CD4-positive, alpha-beta T cell treated with Interleukin-6 at 100 ng/mL for 8 hours (primary cell): ENCODE measurements at regions not wholly inside any gene's neighbourhood (a gene's known extent, or its start where the extent isn't known, plus 50 kb on each side); places are given as distances from the start of the nearest gene placed in this dataset.
"Not testable (repeated sequence)": the region's sequence is repeated elsewhere in the genome, so short reads cannot be mapped to it uniquely, and the experiment has no call there.

Experiments used
- DNase-seq: peaks from one replicate; pipeline ENCODE4 v3.0.0-alpha.2; 2020; ENCODE audit warnings: mixed read lengths, low spot score

DNA sequence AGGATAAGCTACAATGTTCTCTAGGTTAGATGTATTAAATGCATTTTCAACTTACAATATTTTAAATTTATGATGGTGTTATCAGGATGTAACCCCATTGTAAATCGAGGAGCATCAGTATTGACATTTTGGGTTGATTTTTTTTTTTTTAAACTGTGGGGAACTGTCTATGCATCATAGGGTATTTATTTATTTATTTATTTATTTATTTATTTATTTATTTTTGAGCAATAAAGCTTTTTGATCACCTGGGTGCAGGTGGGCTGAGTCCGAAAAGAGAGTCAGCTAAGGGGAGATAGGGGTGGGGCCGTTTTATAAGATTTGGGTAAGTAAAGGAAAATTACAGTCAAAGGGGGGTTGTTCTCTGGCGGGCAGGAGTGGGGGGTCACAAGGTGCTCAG lies 367.5 kb downstream of the OXSM start:
- not testable (repeated sequence) for DNase-seq

DNA sequence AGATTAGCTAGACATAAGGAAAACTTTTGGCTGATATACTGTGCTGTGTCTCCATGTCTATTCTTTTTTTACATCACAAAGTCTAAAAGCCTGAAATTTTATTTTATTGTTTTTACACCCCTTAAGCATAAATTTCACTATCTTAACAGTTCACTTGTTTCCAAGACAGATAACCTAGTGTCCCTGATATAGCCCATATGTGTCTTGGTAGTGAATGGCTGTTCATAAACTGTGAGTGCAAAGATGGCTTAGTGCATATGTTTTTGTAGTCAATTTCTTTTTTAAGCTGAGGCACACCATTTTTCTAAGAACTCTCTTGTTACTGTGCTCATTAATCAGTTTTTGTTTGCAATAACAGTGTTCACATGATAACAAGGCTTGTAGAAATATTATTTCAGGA lies 381.1 kb downstream of the OXSM start:
- DNase-seq, result no peak

DNA sequence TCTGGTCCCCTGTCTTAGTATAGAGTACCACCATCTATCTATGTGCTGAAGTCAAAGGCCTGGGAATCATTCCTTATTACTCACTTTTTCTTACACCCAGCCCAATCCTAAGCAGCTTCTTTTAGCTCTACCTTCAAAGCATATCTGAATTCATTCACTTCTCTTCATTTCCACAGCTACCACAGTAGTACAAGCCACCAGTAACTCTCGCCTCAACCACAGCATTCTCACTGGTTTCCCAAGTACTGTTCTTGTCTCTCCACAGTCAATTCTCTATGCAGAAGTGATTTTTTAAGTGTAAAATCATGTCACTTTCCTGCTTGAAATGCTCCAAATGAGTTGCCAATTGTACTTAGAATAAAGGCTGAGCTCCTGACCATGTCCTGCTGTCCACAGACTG lies 401.7 kb downstream of the OXSM start:
- DNase-seq, result no peak

DNA sequence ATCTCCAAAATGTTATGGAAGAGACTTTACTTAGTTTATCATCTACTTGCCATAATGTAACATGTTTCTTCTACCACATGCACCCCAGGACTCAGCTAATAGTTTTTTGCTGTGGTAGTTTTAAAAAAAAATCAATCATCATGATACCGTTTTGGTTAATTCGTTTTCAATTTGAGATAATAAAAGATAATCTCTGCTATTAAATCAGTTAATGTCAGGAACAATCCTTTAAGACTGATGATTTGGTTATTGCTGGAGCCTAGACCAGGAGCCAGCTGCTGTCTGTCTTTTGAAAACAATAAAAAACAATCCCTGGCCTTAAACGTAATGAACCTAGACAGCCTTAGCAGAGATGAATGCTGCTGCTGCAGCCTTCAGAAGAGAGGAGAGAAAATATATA lies 403.7 kb downstream of the OXSM start:
- DNase-seq, result no peak

DNA sequence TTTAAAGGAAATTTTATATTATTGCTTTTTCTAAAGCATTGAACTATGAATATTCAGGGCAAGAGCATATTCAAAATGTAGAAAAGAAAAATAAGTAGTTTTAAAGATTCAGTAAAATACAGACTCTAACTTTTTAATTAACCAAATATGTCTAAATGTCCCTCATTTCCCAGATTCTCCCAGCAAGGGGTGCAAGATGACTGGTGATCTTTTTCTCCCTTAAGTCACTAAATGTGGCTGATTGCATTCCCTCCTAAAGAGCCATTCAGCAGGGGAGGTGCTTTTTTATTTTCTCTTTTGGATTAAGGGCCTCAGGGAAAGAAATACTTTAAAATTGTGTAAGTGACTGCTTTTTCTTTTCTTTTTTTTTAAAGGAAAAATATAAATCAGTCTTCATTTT lies 406.9 kb downstream of the OXSM start:
- no peak for DNase-seq

DNA sequence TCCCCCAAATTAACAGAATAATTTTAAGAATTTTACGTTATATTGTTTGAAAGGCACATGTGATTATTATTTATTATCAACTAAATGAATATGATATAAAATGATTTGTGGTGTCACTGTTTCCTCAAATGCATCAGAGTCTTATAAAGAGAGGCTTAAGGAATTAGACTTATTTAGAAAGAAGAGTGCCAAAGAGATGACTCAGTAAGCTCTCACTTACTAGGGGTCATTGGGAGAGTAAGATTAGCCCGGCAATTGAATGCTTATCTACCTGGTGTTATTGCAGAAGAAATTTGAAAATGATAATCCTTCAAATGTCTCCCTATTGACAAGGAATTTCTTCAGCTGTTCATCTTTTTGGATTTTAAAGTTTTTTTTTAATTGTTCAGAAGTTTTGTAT lies 408.7 kb downstream of the OXSM start:
- no peak for DNase-seq

DNA sequence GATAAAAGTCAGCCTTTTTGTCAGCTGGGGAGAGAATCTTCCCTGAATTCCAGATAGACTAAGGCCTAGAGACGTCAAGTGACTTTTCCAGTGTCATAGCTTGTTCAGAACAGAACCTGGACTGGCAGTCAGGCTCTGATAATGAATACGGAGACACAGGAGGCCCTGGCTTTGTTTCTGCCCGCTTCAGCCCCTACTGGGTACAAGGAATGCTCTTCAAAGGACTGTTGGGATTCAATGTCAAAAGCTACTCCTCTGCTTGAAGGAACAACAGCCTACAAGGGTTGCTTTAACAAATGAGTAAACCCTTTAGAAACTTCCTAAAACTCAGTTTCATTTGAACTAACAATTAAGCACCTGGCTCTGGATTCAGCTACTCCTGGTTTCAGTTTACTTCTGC lies 412.3 kb downstream of the OXSM start:
- no peak for DNase-seq

DNA sequence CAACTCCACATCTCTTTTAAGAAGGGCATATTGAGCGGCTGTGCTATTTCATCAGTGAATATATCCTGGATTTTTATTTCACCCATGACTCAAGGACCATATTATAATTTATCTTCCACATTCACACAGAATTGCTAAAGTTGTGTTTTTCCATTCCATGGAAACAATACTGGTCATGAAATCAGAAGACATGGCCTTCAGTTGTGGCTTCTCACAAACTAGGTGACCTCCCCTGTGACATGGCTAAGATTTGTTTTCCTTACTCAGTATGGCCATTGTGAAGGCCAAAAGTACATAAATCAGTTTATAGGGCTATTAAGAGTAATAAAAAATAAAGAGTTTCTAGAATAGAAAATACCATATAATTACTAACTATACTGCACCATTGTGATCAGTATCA lies 415.6 kb downstream of the OXSM start:
- DNase-seq, result no peak

DNA sequence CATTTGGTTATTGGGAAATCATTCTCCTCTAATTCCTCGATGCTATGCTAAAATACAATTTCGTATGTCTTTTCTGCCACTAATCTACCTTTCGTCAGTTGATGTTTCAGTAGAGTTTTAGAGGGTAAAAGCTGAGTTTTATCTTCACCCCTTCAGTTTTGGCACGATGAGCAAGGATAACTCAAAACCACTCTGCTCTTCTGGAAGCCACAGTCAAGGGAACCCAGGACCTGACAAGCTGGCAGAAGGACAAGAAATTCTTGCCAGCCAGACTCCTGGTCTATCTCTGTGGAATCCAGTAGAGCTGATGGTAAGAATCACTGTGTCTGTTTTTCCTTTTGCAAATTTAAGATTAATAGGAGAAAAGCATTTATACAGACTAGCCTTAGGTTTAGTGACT lies 414.4 kb upstream of the LRRC3B start:
- DNase-seq, result no peak

DNA sequence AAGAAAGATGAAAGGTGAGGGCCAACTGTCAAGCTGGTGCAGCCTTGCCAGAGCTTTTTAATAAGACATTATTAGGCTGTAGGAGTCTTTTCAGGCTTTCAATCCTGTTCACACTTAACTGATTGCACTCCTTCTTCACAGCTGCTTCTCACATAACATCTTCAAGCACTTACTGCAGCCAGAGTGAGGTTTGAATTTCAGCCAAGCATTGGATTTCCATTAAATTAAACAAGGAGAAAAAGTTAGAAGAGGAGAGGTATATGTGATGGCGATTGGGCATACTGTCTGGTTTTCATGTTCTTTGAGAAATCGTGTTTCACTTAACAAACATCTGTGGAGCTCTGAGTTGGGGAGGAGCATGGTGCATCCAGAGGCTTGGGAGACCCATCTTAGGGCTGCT lies 392.8 kb upstream of the LRRC3B start:
- DNase-seq, result no peak

DNA sequence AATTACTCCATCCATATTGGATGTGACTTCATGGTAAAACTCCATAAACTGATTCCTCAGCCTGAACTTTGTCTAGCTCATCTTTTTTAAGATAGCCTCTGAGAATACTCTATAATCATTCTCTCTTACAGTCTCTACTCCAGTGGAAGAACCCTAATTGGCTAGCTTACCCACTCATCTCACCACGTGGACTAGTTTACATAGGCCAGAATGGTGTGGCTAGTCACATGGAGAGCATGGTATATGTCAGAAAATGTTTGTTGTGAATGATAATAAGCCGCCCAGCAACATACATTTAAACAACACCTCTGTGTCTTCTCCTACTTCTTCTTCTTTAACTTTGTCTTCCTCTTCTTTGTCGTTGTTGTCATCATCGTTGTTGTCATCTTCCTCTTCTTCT lies 389.2 kb upstream of the LRRC3B start:
- no peak for DNase-seq

DNA sequence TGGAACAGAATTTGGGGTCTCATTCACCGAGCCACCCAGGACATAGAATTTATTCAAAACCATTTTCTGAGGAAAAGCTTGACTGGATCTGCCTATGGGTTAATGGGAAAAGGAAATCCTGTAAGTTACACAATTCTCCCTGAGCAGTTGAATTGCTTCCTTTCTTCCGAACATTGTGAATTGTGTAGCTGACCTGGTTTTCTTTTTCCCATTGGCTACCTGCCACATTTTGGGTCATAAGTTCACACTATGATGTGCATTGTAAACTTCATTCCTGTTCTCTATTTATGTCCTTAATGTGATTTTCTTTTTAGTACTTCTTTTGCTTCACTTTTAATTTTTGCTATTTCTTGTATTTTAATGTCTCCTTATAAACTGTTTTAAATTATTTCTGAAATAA lies 386.0 kb upstream of the LRRC3B start:
- no peak for DNase-seq

DNA sequence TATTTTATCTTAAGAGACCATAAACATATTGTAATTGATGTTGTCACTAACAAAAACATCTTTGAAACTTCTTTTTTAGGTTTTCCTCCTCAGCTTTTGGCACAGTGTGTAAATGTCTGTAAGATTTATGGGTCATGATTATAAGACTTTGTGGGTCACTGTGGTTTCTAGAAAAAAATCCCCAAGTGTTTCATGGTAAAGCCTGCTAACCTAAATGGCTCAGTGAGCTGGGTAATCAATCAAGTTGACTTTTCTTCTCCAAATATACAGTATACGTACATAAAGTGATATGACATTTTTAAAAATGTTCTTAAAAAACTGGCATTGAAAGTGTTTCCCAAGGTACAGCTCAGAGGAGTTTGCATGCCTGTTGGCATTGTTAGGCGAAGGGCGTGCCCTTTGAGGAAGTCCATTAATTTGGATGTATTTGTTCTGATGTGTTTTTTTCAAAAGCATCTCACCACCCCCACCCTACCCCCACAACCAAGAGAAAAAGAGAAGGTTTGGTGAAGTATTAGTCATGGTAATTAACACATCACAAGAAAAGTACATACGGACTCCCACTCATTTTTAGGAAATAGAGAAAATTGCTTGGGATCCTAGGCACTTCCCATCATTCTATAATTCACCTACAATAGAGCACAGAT lies 385.4 kb upstream of the LRRC3B start:
- DNase-seq, result no peak

DNA sequence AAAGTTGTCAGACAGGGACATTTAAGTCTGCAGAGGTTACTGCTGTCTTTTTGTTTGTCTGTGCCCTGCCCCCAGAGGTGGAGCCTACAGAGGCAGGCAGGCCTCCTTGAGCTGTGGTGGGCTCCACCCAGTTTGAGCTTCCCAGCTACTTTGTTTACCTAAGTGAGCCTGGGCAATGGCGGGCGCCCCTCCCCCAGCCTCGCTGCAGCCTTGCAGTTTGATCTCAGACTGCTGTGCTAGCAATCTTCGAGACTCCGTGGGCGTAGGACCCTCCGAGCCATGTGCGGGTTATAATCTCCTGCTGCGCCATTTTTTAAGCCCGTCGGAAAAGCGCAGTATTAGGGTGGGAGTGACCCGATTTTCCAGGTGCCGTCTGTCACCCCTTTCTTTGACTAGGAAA lies 378.0 kb upstream of the LRRC3B start:
- DNase-seq, result not testable (repeated sequence)

DNA sequence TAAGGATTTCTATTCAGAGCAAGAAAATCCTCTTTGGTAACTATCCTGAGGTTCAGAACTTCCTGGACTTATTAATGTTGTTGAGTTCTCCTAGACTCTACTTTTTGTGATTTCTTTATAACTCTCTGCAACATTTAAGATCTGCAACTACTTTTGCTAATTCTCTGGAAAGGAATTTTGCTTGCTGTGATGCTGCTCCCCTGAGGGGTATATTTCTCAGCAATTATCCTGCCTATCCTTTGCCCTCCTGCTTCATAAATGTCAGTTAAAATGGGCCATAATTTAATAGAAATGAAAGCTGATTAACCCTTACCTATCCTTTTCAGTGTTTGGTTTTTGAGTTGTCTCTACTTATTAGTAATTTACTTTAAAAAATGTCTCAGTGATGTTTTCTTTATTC lies 377.3 kb upstream of the LRRC3B start:
- DNase-seq, result no peak

DNA sequence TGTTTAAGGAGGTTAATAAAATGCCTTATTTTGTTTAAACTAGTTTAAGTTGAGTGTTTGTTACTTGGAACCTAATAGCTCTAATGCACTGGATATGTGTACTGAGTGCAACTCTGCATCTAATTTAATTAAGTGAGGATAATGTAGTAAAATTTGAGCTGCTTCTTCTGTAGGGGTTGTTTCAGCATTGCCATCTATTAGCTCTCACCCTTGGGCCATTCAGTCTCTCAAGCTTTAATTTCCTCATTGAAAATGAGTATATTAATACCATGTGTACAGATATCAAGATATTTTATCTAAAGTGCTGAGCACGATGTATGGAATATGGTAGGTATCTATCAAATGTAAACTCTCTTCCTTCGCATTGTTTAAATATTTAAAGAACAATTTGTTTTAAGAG lies 375.7 kb upstream of the LRRC3B start:
- DNase-seq, result no peak

DNA sequence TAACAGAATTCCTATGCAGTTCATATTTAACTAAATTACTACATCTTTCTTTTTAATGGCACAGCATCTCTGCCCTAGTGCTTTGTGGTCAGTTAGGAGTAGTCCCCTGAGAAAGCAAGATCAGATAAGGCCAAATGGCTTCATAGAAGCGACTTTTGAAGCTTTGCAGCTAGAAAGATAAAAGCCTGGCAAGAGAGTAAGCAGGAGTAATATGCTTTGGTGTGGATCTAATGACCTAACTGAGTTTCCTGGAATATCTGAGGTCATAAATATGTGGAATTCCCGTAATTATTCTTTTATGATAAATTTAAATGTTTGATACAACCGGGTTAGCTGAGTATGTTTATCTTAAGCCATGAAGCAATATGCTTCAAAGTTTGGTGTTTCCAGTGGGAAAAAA lies 374.9 kb upstream of the LRRC3B start:
- no peak for DNase-seq

DNA sequence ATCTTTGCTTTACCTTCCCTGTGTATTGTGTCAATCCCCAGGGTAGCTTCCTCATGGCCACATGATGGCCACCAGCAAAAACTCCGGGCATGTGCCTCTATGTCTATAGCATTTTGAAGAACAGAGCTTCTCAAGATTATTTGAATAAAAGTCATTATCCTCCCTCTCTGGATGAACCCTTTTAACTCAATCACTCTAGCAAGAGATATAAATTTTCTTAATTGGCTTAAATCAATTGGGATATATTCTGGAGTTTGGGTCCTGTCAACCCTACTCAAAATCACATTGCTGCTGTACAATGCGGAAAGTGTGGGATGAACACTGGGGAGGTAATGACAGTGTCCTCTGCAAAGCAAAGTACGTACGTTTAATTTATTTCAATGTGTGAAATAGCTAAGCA lies 370.6 kb upstream of the LRRC3B start:
- no peak for DNase-seq

DNA sequence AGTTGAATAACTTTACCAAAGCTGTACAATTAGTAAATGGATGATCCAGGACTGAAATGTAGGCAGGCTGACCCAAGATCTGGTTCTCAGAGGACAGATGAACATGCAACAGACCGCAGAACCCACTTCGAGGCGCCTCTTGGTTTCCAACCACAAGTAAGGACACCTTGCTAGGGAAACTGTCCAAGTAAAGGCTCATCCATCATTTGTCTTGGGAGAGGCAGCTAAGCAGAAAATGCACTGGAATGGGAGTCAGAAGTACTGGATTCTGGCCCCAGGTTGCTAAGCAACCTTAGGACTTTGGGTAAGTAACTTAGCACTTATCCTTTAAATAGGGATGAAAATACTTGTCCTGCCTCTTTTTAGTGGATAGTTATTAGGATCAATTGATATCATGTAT lies 366.3 kb upstream of the LRRC3B start:
- no peak for DNase-seq

DNA sequence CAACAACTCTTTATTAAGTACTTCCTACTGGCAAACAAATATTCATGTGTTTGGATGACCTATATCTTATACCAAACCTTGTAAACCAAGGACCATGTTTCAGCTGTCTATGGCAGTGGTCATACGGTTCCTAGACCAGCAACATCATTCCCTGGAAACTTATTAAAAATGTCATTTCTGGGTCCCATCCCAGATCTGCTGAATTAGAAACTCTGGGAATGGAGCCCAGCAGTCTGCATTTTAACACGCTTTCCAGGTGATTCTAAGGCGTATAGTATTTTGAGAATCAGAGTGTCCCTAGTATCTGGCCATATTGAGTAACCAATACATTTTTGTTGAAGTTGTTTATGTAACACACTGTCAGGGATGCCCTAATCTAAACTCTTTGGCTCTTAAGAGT lies 363.4 kb upstream of the LRRC3B start:
- no peak for DNase-seq

DNA sequence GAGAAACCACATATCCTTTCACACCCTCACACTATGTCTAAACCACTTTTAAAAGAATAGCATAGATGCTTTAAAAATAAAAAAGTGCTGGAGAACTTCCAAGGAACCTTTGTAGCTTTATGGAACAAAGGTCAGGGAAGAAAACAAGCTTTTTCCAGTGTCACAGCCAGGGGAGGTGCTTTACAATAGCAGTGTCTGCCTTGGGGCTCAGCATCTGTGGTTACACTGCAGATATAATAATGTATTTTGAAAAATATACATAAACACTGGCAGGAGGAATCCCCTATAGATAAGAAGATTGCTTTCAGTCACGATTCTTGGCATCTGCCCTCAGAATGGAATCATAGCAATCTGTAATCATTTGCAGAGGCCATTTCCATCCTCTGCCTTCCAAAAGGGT lies 362.4 kb upstream of the LRRC3B start:
- DNase-seq, result no peak

DNA sequence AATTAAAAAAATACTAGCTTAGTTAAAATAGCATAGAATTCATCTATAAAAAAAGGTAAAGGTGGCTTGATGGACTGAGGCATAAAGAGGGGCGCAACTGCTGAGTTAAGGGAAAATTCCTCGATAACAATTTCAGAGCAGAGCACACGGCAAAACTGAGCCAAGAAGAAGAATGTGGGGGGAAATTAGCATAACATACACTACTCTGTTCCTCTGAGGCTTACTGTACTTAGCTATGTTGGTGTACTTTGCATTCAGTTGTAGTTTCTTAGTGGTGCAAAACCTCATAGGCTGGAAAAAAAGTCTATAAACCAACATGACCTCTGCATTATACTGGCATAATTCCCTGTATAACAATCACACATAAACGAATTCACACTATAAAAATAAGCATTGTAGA lies 357.9 kb upstream of the LRRC3B start:
- DNase-seq, result no peak

DNA sequence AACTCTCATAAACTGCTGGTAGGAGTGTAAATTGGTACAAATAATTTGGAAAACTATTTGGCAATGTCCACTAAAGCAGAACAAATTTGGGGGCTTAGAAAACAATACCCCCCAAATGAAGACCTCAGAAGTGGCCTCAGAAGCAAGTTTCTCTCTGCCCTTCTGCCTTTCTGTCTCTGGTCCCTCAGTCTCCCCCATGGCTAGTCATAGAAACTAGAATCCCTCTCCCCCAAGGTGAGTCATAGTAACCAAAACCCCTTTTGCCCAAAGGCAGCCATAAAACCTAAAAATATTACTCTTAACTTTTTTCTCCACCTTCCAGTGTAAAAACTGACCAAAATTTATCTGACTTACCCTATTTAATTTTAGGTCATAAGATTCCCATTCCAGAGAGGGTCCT lies 350.7 kb upstream of the LRRC3B start:
- DNase-seq, result no peak

DNA sequence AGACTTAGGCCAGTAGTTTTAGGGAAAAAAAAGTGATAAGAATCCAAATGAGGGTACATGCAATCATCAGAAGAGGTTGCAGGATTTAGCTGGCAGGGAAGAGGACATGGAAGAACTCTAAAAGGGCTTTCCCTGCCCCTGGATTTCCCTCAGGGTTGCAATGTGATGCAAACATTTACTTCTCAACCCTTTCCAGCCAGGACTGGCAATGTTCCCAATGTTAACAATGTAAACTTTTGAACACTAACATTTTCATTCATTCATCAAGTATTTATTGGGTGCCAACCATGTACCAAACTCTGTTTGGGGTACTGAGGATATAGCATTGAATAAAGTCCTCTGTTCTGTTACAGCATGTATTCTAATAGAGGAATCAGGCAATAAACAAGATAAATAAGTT lies 349.4 kb upstream of the LRRC3B start:
- DNase-seq, result no peak

DNA sequence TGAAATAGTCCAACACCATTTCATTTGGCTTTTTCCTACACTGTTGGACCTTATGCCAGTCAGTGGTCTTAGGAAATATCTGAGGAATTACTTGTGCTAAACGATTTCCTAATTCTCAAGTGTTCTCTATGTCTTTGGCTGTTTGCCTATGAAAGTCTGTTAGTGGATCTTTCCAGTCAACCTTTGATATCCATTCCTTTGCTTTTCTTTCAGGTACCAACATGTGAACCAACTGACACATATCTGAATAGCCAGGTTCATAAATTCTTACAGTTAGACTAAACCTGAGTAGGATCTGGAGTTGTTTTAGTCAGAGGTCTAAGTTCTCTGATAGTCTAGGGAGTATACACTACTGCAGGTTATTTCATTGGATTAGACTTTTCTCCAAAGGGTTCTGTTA lies 343.5 kb upstream of the LRRC3B start:
- DNase-seq, result no peak
